Nephron progenitor cell (in vitro differentiated cells): ENCODE measurements at regions not wholly inside any gene's neighbourhood (a gene's known extent, or its start where the extent isn't known, plus 50 kb on each side); places are given as distances from the start of the nearest gene placed in this dataset.

Experiments used
- DNase-seq: peaks from one replicate; pipeline ENCODE4 v3.0.0; 2021
- H3K27ac Mint-ChIP-seq: 2 replicates; pipeline ENCODE4 v1.8.0; 2021; ENCODE audit warnings: mild to moderate bottlenecking, moderate library complexity, mixed read lengths
- H3K27me3 Mint-ChIP-seq: 2 replicates; pipeline ENCODE4 v1.8.0; 2021; ENCODE audit warnings: mild to moderate bottlenecking, low read depth, mixed read lengths; ENCODE audit not compliant: poor library complexity
- H3K36me3 Mint-ChIP-seq: 2 replicates; pipeline ENCODE4 v1.8.0; 2021; ENCODE audit warnings: low read depth, mixed read lengths
- H3K4me1 Mint-ChIP-seq: 2 replicates; pipeline ENCODE4 v1.8.0; 2021; ENCODE audit warnings: mixed read lengths
- H3K4me3 Mint-ChIP-seq: 2 replicates; pipeline ENCODE4 v1.8.0; 2021; ENCODE audit warnings: mild to moderate bottlenecking, moderate library complexity, mixed read lengths
- H3K9me3 Mint-ChIP-seq: 2 replicates; pipeline ENCODE4 v1.8.0; 2021; ENCODE audit warnings: mild to moderate bottlenecking, moderate library complexity, mixed read lengths
- TF ChIP-seq, protein P1 (sequence below): fragments of 200-600 bp; sonication (generic); IDR thresholded peaks from 2 replicates; pipeline ENCODE4 v1.5.0; 2021; ENCODE audit warnings: antibody characterized with exemption

DNA sequence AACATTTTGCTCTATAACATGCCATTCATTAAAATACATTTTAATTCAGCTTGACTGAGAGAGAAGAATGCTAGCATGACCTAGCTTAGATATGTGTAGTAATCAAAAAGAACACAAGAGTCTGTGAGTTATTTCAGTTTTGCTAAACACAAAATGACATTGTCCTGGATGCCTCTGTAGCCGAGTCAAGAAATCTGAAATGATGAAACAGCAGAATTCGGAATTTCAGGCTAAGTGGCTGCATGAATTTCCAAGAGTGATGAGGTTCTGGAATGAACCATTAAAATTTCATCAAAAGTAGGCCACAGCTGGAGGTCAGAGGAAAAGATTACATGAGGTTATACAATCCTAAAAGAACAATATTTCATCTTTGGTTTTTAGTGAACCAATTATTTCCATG, 79.1 kb upstream of the CXADR start:
- no peak for DNase-seq
- TF ChIP-seq, protein P1, sequence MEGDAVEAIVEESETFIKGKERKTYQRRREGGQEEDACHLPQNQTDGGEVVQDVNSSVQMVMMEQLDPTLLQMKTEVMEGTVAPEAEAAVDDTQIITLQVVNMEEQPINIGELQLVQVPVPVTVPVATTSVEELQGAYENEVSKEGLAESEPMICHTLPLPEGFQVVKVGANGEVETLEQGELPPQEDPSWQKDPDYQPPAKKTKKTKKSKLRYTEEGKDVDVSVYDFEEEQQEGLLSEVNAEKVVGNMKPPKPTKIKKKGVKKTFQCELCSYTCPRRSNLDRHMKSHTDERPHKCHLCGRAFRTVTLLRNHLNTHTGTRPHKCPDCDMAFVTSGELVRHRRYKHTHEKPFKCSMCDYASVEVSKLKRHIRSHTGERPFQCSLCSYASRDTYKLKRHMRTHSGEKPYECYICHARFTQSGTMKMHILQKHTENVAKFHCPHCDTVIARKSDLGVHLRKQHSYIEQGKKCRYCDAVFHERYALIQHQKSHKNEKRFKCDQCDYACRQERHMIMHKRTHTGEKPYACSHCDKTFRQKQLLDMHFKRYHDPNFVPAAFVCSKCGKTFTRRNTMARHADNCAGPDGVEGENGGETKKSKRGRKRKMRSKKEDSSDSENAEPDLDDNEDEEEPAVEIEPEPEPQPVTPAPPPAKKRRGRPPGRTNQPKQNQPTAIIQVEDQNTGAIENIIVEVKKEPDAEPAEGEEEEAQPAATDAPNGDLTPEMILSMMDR = no peak
- H3K4me3 Mint-ChIP-seq = no peak overlapping the region
- H3K27me3 Mint-ChIP-seq = no peaks in the 10 kb centered on the region
- H3K27ac Mint-ChIP-seq = no peak overlapping the region
- peaks cover 35% of the 10 kb centered on the region for H3K4me1 Mint-ChIP-seq
- no peaks in the 10 kb centered on the region for H3K36me3 Mint-ChIP-seq
- peaks cover 4% of the 10 kb centered on the region for H3K9me3 Mint-ChIP-seq

DNA sequence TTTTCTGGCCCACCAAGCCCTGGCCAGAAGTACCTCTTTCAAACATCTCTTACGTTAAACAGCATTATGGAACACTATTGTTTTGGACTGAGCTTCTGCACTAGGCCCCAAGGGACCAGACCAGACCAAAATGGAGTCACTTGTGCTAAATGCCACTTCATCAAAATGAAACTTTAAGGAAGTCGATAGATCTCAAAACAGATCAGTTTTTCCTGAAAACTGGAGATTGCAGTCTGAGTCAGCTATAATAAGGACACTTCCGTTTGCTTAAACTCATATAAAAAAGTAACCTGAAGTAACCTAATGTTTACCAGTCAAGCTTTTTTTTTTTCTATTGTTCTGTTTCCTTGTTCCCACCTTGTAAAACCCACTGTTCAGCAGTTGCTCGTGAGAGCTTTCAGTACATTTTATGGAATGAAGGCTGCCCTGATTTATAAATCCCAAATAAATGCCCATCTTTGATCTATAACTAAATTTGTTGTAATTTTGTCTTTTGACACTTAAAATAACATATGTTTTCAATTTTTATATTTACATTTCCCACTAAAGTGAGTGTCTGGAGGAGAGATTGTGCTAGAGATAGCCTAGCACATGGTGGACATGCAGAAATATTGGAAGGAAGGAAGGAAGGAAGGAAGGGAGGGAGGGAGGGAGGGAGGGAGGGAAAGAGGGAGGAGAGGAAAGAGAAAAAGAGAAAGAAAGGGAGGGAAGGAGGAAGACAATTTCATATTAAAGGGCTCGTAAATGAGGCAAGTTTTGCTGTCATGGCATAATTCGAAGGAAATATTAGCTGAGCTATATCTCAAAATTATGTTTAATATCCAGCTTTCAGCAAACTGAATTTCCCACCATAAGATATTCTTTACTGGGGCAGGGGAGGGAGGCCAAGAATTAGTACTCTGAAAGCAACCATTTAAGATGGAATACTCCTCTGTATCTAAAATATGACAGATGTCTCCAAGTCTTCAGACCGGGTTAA, 77.0 kb upstream of the CXADR start:
- TF ChIP-seq, protein P1 = no peak
- no peaks in the 10 kb centered on the region for H3K27me3 Mint-ChIP-seq
- H3K4me1 Mint-ChIP-seq = peaks cover 41% of the 10 kb centered on the region
- H3K4me3 Mint-ChIP-seq = no peak overlapping the region
- H3K27ac Mint-ChIP-seq = peak overlapping the region; percentile 97
- H3K36me3 Mint-ChIP-seq = no peaks in the 10 kb centered on the region
- H3K9me3 Mint-ChIP-seq = no peaks in the 10 kb centered on the region
- no peak for DNase-seq

DNA sequence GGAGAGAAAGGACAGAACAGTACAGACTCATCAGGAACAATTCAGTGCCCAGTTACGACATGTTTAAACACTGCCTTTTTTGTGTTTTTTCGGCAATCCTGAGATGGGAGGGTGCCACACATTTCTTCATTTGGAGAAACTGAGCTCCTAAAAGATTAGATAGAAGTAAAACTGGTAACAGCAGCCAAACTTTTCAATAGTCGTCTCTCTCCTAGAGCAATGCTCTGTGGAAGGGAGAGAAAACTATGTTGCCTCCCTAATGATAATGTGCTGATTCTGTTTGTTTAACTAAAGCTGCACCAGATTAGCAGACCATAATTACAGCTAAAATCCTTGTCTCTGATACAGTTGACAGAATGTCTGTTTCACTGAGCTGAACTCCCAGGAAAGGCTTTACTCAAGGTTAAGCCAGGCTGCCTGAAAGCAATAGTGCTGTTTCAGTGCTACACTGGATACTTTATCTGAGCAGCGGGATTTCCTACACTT, 76.2 kb upstream of the CXADR start:
- Mint-ChIP-seq H3K9me3 (no peaks in the 10 kb centered on the region), H3K4me3 (no peak overlapping the region), H3K4me1 (peaks cover 49% of the 10 kb centered on the region), H3K27me3 (no peaks in the 10 kb centered on the region), H3K36me3 (no peaks in the 10 kb centered on the region), H3K27ac (peak overlapping the region; percentile 97)
- DNase-seq = no peak
- TF ChIP-seq, protein P1 = no peak

DNA sequence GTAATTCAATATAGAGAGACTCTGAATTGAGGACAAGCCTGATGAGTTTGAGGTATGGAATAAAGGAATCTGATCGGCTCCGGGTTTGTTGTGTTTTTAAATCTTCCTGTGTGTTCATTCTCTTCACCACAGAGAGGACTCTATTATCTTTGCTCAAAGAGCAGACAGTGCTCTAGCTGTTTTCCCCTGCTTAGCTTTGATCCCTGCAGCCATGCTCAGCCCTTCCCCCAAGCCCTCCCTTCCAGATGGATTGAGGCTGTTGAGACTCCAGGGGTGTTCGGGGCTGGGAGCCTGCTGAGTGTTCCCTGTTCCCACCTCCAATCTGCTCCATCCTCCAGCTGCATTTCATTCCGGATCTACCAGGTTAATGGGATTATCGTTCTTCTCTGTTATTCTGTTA, 74.2 kb upstream of the CXADR start:
- Mint-ChIP-seq H3K27ac (peak overlapping the region; percentile 74), H3K4me1 (peaks cover 62% of the 10 kb centered on the region), H3K9me3 (no peaks in the 10 kb centered on the region), H3K36me3 (no peaks in the 10 kb centered on the region), H3K4me3 (peak overlapping the region; percentile 63), H3K27me3 (no peaks in the 10 kb centered on the region)
- DNase-seq = peak; percentile 33
- TF ChIP-seq, protein P1 = no peak

DNA sequence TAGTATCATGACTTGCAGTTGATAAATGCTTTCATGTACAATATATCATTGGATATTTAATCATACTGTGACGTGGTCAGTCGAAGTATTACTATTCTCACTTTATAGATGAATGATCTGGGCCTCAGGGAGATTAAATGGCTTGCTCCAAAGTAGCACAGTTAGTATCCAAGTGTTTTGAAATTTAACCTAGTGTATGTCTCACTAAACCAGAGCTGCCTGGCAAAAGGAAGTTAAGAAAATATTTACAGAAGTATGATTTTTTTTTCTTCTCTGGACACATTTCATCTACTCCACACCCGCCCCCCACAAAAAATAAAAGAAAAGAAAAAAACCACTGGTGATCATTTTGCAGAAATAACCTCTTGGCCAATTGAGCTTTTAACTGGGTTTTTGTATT, 71.9 kb upstream of the CXADR start:
- Mint-ChIP-seq H3K9me3 (no peaks in the 10 kb centered on the region), H3K4me1 (peaks cover 67% of the 10 kb centered on the region), H3K36me3 (no peaks in the 10 kb centered on the region), H3K4me3 (no peak overlapping the region), H3K27me3 (peaks cover 3% of the 10 kb centered on the region), H3K27ac (no peak overlapping the region)
- TF ChIP-seq, protein P1 = no peak
- DNase-seq = no peak
